ENCODE measurements at regions not wholly inside any gene's neighbourhood (a gene's known extent, or its start where the extent isn't known, plus 50 kb on each side); places are given as distances from the start of the nearest gene placed in this dataset.

GRCh38 chr16:59144326-59144725 lies 410.2 kb upstream of the GOT2 start:
- H3K27ac ChIP-seq, result no peak overlapping the region
- TF ChIP-seq CTCF (conservative IDR thresholded peaks at IDR 0.05), result no peak
- TF ChIP-seq ZFX (IDR thresholded peaks at IDR 0.05), result no peak

DNA sequence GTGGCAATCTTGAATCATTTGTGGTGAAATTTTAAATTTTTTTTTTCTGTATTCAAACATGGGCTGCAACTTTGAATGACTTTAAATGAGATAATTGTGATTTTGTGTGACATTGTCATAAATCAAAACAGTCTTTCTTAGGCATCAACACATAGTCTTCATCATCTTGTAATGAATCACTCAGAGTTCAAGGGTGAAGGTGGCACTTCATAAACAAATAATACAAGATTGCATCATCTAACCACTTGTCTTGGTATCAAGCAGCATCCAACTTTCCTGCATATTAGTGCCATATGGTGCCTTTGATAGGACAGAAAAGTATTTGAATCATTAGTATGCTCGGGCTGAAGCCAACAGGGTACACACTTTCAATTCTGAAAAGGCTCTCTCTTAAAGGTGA lies 392.4 kb upstream of the GOT2 start:
- no peak overlapping the region for H3K27ac ChIP-seq
- no peak for TF ChIP-seq ZFX (IDR thresholded peaks at IDR 0.05)
- no peak for TF ChIP-seq CTCF (conservative IDR thresholded peaks at IDR 0.05)

DNA sequence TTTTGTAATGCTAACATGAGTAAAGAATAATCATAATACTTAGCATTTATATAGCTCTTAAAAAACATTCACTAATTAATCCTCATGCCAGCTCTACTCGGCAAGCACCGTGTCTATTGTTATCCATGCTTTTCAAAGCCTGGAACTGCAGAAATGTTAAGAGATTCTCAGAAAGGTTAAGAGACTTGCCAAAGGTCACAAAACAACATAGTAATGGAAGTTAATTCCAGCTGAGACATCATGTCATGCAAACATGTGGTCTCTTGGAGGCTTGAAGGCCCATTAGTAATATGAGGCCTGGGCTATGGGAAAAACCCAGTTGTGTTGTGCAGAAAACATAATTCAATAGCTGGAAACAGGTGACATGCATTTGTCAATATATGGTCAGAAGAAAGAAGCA lies 389.9 kb upstream of the GOT2 start:
- TF ChIP-seq ZFX (IDR thresholded peaks at IDR 0.05) (no peak), CTCF (conservative IDR thresholded peaks at IDR 0.05) (no peak)
- H3K27ac ChIP-seq, result no peak overlapping the region

- H3K27ac ChIP-seq, result no peak overlapping the region
- no peak for TF ChIP-seq ZFX (IDR thresholded peaks at IDR 0.05)
- no peak for TF ChIP-seq CTCF (conservative IDR thresholded peaks at IDR 0.05)
These were observed 389.4 kb upstream of the GOT2 start for GRCh38 chr16:59123479-59123878.

DNA sequence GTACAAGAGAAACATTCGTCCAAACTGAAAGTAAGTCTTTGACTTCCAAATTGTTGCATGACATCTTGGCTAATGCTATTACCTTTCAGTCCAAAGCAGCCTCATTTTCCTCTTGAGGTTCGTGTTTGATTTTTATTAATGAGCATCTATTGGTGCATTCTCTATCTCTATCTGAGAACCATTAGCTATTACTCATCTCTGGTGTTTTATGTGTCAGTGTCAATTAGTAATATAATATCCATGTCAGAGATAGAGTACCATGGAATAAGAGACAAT lies 388.1 kb upstream of the GOT2 start:
- no peak overlapping the region for H3K27ac ChIP-seq
- TF ChIP-seq ZFX (IDR thresholded peaks at IDR 0.05) (no peak), CTCF (conservative IDR thresholded peaks at IDR 0.05) (no peak)

DNA sequence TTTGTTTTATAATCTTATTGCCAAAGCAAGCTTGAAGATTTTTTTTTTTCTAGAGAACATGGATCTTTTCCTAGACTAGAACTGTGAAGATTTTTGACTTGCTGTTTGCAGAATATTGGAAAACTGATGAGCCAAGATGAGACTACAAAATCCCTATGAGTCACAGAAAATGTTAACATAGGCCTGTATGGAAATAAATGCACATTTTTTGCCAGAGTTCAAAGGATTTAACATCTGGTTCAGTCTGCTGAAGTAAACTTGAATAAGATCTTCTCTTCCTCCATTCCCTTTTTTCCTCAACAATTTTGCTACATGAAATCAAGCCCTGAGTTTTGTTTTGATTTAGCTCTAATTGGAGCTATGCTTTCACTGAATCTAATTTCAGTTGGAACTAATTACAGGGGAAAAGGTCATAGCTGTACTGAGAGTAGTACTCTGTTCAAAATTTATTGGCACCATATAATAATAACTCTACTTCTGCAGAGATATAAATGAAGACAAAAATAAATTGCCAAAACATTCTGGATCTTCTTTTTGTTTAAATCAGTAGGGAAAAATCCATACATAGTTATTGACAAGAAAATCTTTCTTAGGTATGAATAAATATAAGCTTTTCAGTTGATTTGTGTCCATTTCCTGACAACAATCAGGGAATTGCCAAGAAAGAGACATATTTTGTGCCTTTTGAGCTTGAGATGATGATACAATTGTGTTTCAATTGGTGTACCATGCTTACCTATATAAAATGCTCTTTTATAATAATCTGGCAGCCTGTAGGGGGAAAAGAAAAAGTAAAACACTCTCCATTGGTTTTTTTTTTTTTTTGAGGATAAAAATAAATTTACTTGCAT lies 387.5 kb upstream of the GOT2 start:
- no peak for TF ChIP-seq CTCF (conservative IDR thresholded peaks at IDR 0.05)
- TF ChIP-seq ZFX (IDR thresholded peaks at IDR 0.05), result no peak
- H3K27ac ChIP-seq, result no peak overlapping the region

DNA sequence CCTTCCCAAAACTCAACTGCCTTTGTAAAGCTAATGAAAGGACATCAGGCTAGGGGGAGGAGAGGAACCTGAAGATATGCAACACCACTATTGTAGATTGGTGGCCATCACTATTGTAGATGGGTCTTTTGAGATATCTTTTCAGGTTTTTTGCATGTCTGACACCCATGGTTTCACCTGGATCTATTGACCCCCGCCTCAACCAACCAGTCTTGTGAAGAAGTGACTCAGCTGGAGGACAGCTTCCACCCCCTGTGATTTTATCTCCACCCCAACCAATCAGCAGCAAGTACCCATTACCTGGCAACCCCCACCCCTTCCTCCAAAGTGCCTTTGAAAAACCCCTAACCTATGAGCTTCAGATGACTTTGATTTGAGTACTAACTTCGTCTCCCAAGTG lies 382.6 kb upstream of the GOT2 start:
- H3K27ac ChIP-seq, result no peak overlapping the region
- TF ChIP-seq ZFX (IDR thresholded peaks at IDR 0.05) (no peak), CTCF (conservative IDR thresholded peaks at IDR 0.05) (no peak)
